Endothelial cell (in vitro differentiated cells): ENCODE measurements at regions not wholly inside any gene's neighbourhood (a gene's known extent, or its start where the extent isn't known, plus 50 kb on each side); places are given as distances from the start of the nearest gene placed in this dataset.

ENCODE experiments used
- DNase-seq: peaks from one replicate; pipeline ENCODE4 v3.0.0; 2021; ENCODE audit warnings: low spot score
- H3K27ac Mint-ChIP-seq: one replicate; pipeline ENCODE4 v1.8.0; 2021; ENCODE audit warnings: mixed read lengths, inconsistent platforms; ENCODE audit not compliant: unreplicated experiment
- H3K27me3 Mint-ChIP-seq: one replicate; pipeline ENCODE4 v1.8.0; 2021; ENCODE audit warnings: mild to moderate bottlenecking, moderate library complexity, mixed read lengths, inconsistent platforms; ENCODE audit not compliant: unreplicated experiment
- H3K36me3 Mint-ChIP-seq: one replicate; pipeline ENCODE4 v1.8.0; 2021; ENCODE audit warnings: mild to moderate bottlenecking, low read depth, mixed read lengths, inconsistent platforms; ENCODE audit not compliant: unreplicated experiment
- H3K4me1 Mint-ChIP-seq: one replicate; pipeline ENCODE4 v1.8.0; 2021; ENCODE audit warnings: mild to moderate bottlenecking, mixed read lengths, inconsistent platforms; ENCODE audit not compliant: unreplicated experiment
- H3K4me3 Mint-ChIP-seq: one replicate; pipeline ENCODE4 v1.8.0; 2021; ENCODE audit warnings: mild to moderate bottlenecking, mixed read lengths, inconsistent platforms; ENCODE audit not compliant: unreplicated experiment
- H3K9me3 Mint-ChIP-seq: one replicate; pipeline ENCODE4 v1.8.0; 2021; ENCODE audit warnings: mixed read lengths, inconsistent platforms; ENCODE audit not compliant: unreplicated experiment
- TF ChIP-seq, protein P1 (sequence below): fragments of 200-600 bp; sonication (generic); IDR thresholded peaks from one replicate; pipeline ENCODE4 v1.5.0; 2021; ENCODE audit warnings: antibody characterized with exemption; ENCODE audit not compliant: unreplicated experiment

DNA sequence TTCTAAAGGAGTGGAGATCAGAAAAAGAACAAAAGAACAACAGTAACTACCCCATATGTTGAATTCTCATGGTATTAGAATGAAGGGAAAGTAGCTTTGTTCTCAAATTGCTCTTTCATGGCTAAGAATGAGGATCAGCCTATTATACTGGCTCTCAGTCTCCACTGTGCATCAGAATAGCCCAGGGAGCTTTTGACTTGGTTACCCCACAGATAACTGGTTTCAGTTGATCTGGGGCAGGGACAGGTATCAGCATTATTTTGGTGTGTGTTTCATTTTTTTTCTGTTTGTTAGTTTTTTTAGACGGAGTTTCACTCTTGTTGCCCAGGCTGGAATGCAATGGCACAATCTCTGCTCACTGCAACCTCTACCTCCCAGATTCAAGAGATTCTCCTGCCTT, 311.7 kb upstream of the TLE3 start:
- H3K9me3 Mint-ChIP-seq = no peaks in the 10 kb centered on the region
- H3K4me1 Mint-ChIP-seq = peaks cover 4% of the 10 kb centered on the region
- H3K36me3 Mint-ChIP-seq = no peaks in the 10 kb centered on the region
- no peak for DNase-seq
- H3K27ac Mint-ChIP-seq = no peak overlapping the region
- TF ChIP-seq, protein P1, sequence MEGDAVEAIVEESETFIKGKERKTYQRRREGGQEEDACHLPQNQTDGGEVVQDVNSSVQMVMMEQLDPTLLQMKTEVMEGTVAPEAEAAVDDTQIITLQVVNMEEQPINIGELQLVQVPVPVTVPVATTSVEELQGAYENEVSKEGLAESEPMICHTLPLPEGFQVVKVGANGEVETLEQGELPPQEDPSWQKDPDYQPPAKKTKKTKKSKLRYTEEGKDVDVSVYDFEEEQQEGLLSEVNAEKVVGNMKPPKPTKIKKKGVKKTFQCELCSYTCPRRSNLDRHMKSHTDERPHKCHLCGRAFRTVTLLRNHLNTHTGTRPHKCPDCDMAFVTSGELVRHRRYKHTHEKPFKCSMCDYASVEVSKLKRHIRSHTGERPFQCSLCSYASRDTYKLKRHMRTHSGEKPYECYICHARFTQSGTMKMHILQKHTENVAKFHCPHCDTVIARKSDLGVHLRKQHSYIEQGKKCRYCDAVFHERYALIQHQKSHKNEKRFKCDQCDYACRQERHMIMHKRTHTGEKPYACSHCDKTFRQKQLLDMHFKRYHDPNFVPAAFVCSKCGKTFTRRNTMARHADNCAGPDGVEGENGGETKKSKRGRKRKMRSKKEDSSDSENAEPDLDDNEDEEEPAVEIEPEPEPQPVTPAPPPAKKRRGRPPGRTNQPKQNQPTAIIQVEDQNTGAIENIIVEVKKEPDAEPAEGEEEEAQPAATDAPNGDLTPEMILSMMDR = no peak
- peaks cover 5% of the 10 kb centered on the region for H3K27me3 Mint-ChIP-seq
- H3K4me3 Mint-ChIP-seq = no peak overlapping the region

DNA sequence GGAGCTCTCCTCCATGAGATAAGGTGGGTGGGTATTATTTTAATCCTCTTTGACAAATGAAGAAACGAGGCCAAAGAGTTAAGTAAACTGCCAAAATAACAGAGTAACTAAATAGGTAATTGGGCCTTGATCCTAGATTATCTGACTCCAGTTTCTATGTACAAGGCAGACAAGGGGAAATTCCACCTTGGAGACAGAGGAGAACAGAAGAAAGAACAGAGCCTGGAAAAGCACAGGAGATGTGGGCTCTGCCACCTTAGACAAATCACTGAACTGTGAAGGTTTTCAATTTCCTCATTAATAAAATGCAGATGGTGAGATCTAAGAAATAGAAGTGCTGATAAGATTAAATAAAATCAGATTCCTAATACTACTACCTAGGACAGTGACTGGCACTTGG, 310.2 kb upstream of the TLE3 start:
- peaks cover 2% of the 10 kb centered on the region for H3K27me3 Mint-ChIP-seq
- no peaks in the 10 kb centered on the region for H3K36me3 Mint-ChIP-seq
- no peak overlapping the region for H3K27ac Mint-ChIP-seq
- H3K4me1 Mint-ChIP-seq = no peaks in the 10 kb centered on the region
- no peak overlapping the region for H3K4me3 Mint-ChIP-seq
- H3K9me3 Mint-ChIP-seq = no peaks in the 10 kb centered on the region
- no peak for DNase-seq
- TF ChIP-seq, protein P1 = no peak

DNA sequence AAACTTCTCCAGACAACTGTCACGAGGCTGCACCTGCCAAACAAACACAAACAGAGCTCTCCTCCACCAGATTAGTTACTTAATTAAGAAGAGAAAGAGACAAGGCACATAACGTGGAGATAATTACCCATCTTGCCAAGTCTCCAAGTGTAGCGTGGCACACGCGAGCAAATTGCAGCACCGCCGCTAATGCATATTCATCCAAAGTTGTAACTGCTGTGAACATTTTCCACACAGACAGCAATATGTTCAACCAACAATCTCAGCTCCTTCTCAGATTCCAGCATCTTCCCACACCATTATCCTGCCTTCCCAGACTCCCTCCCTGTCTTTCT, 309.6 kb upstream of the TLE3 start:
- no peak for DNase-seq
- H3K4me1 Mint-ChIP-seq = no peaks in the 10 kb centered on the region
- no peaks in the 10 kb centered on the region for H3K27me3 Mint-ChIP-seq
- TF ChIP-seq, protein P1 = no peak
- no peak overlapping the region for H3K4me3 Mint-ChIP-seq
- H3K9me3 Mint-ChIP-seq = no peaks in the 10 kb centered on the region
- H3K36me3 Mint-ChIP-seq = no peaks in the 10 kb centered on the region
- H3K27ac Mint-ChIP-seq = no peak overlapping the region

DNA sequence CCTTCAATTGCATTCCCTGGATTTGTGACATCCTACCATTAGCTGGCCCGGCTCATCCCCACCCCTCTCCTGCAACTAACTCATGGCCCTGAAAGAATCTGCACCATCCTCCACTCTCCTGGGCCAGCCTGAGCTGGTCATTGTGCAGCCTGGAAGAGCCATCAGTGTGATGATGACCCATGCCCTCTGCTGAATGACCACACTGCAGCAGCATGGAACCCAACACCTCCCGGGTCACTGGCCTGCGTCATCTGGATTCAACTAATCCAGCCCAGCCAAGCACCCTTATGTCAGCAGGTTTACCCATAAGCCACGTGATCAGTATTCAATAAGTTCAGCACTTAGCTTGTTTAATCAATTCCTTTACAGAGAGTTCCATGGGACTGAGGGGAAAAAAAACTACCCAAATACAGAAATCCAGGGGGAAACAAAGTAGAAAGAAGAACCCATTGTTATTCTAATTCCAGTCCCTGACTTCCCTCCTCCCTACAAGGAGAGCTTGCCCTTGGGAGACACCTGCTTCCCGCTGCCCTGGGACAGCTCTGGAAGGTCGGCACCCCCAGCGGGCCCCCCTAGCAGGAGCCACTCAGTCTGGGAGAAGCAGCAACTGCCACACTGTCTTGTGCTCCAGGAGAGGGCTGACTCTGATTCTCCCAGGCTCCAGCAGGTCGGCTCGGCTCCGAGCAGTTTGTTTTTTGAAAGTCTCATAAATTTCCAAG, 309.1 kb upstream of the TLE3 start:
- no peaks in the 10 kb centered on the region for H3K27me3 Mint-ChIP-seq
- no peak overlapping the region for H3K4me3 Mint-ChIP-seq
- TF ChIP-seq, protein P1 = no peak
- DNase-seq = no peak
- no peaks in the 10 kb centered on the region for H3K36me3 Mint-ChIP-seq
- H3K9me3 Mint-ChIP-seq = no peaks in the 10 kb centered on the region
- H3K4me1 Mint-ChIP-seq = no peaks in the 10 kb centered on the region
- no peak overlapping the region for H3K27ac Mint-ChIP-seq

DNA sequence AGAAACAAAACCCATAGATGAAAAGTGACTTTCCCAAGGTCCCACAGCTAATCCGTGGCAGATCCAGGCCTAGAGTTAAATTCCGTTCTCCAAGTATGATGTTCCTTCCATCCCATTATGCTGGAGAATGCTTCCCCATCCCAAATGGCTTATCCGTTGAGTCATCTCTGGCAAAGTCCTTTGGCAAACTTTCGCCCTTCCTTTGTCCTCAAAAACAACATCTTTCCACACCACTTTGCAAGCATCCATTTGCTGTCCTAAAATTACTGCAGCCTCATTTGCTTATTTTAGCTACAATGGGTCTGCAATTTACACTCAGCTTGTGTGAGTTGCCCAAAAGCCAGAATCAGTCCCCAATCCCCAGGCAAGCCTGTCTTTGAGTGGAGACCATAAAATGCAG, 304.0 kb upstream of the TLE3 start:
- H3K27me3 Mint-ChIP-seq = no peaks in the 10 kb centered on the region
- no peaks in the 10 kb centered on the region for H3K36me3 Mint-ChIP-seq
- H3K4me1 Mint-ChIP-seq = no peaks in the 10 kb centered on the region
- no peaks in the 10 kb centered on the region for H3K9me3 Mint-ChIP-seq
- TF ChIP-seq, protein P1 = no peak
- no peak overlapping the region for H3K4me3 Mint-ChIP-seq
- DNase-seq = no peak
- no peak overlapping the region for H3K27ac Mint-ChIP-seq
